SHP77 (cell line): ENCODE measurements at regions not wholly inside any gene's neighbourhood (a gene's known extent, or its start where the extent isn't known, plus 50 kb on each side); places are given as distances from the start of the nearest gene placed in this dataset.

Experiments
- DNase-seq, 2 experiments: peaks; one replicate each; lab custom pipeline; 2025; lab: John Stamatoyannopoulos, UW

DNA sequence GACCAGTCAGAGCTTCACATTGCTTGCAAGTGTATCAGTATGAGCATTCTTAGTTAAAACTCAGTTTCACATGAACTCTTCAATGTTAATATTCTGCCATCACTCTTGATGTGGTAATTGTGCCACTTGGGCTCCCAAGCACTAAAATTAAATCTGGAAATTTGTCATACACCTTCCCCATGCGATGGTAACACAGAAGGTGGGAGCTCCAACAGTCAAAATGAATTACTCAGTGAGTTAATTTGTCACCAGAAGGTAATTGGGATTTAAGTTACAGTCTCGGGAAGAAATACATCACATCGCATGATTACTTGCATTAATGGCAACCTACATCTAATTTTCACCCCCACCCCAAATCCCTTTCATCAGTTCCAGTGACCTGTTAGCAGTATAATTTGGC is 376.5 kb upstream of the DAB1 start:
- DNase-seq = no peak

DNA sequence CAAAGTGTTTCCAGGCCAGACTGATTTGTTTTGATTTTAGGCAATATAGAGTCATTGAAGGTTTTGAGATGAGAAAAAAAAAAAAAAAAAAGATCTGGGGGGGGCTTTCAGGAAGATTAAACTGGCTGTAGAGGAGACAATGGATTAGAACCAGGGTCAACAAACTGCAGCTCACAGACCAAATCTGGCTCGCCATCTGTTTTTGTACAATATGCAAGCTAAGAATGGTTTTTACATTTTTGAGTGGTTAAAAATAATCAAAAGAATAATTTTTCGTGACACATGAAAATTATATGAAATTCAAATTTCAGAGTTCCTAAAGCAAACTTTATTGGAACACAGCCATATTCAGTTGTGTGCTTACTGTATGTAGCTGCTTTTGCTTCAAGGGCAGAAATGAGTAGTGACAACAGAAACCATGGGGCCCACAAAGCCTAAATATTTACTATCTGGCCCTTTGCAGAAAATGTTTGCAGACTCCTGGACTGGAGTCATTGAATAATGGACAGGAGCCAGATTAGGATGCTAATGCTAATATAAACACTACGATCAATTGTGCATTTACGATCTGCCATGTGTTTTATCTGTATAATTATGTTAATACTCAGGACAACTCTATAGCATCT is 375.7 kb upstream of the DAB1 start:
- no peak for DNase-seq

GRCh38 chr1:57798543-57798942 is 374.7 kb upstream of the DAB1 start:
- no peak for DNase-seq

GRCh38 chr1:57797084-57797483 is 373.2 kb upstream of the DAB1 start:
- no peak for DNase-seq

DNA sequence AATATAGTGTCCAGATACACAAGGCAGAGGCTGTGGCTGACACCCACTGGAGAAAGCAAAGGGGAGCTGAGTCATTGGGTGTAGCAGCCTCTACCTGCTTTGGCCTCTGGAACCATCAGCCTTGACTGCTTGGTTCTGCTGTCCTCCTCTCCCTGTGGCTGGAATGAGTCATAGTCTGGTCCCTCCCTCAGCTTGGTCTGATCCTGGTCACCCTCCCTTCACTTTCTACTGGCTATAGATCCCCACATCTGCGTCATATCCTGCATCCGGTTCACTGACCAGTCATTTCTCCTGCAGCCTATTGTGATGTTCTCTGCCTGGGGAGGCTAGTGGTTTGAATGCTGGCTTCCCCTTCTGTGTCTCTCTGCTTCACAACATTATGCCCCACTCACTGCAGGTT is 372.8 kb upstream of the DAB1 start:
- DNase-seq = no peak

GRCh38 chr1:57795886-57796285 is 372.0 kb upstream of the DAB1 start:
- no peak for DNase-seq

- no peak for DNase-seq
Measured at GRCh38 chr1:57794078-57794477, 370.2 kb upstream of the DAB1 start.

- DNase-seq = no peak
Measured at GRCh38 chr1:57791497-57791896, 367.6 kb upstream of the DAB1 start.

DNA sequence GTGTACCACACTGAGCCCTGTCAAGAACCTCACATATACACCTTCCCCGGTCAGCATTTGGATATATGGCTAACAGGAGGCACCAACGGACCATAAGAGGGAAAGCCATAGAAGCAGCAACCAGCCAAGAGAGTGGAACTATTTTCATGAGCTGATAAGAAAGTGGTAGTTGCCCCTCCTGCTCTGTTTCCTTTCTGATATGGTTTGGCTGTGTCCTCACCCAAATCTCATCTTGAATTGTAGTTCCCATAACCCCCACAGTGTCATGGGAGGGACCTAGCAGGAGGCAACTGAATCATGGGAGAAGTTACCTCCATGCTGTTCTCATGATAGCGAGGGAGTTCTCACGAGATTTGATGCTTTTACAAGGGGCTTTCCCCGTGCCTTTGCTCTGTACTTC is 366.1 kb upstream of the DAB1 start:
- DNase-seq = no peak

GRCh38 chr1:57788313-57788712 is 364.5 kb upstream of the DAB1 start:
- DNase-seq = no peak

- DNase-seq = no peak
Measured at GRCh38 chr1:57784356-57784755, 360.5 kb upstream of the DAB1 start.

GRCh38 chr1:57782357-57782756 is 358.5 kb upstream of the DAB1 start:
- no peak for DNase-seq

DNA sequence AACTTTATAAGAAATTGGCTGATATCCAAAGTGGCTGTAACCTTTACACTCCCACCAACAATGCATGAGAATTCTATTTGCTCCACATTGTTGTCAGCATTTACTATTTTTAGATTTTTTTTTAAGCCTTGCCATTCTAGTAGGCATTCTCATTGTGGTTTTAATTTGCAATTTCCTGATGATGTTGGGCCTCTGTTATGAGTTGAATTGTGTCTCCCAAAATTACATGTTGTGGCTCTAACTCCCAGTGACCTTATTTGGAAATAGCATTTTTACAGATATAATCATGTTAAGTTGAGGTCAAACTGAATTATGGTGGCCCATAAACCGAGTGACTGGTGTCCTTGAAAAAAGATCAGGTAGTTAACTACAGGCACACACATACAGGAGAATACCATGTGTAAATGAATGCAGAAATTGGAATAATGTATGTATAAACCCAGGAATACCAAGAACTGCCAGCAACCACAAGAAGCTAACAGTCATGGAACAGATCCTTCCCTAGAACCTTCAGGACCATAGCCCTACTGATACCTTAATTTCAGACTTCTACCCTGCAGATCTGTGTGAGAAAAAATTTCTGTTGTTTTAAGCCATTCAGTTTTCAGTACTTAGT is 348.8 kb upstream of the DAB1 start:
- no peak for DNase-seq

DNA sequence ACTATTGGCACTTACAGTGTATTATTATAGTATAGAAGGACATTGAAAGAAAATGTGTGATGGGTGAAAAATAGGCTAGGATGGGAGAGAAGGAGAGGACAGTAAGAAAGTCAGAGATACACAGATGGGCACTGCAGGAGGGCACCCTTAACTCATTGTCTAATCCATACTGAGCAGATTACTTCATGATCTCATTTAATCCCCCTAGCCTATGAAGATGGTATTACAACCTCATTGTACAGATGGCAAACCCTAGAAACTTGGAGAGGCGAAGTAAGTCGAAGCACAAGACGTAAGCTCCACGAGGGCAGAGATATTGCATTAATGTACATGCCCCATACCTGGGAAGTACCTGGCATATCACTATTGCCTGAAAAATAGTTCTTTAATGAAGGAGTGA is 346.9 kb upstream of the DAB1 start:
- no peak for DNase-seq

- no peak for DNase-seq
Measured at GRCh38 chr1:57770236-57770635, 346.4 kb upstream of the DAB1 start.

DNA sequence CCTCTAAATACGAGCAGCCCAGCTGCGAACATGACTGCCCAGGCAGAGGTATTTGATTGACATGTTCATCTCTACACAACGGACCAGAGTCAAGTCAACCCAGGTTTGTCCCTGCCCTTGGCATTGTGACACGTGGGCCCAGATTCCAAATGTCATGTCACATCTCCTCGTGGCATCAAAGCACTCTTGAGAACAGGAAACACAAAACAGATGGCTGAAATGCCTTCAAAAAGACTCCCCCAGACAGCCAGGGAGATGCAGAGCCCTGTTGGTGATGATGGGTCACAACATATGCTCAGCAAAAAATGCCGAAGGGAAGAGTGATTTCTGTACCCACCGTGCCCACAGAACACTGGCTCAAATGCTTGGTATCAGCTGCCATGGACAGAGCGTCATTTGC is 337.8 kb upstream of the DAB1 start:
- DNase-seq = no peak

GRCh38 chr1:57752843-57753242 is 329.0 kb upstream of the DAB1 start:
- DNase-seq = no peak

DNA sequence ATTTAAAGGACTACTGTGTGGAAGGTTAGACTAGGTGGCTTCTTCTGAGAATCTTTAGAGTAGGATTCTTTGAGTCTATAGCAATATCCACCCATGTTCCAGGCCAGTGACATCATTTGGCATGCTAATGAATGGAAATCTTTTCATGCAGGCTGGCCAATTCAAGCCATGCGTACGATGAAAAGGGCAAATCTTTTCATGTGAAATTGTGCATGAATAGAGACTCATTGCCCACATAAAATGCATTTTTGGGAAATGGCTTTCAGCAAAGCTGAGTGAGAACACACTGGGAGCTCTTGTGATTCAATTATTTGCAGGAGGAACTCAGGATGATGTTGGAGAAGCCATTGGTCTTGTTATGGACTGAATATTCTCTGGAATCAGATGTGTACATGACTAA is 324.9 kb upstream of the DAB1 start:
- DNase-seq = no peak

GRCh38 chr1:57747818-57748217 is 324.0 kb upstream of the DAB1 start:
- no peak for DNase-seq

DNA sequence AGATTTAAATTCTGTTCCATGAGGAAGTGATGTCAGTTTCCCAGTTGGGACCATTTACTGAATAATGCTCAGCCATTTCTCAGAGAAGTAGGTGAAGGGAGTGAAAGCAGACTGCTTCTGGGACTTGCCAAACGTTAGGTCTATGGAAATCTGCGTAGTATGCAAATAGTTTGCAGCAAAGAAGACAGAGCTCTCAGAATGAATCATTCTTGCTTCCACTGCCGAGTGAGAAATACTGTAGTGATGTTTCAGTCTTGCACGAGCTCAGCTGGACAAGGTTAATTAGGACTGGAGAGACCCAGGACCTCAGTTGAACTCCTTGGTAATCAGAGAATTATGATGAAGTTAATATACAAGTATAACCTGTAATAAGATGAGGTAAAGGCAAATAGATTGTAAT is 317.7 kb upstream of the DAB1 start:
- no peak for DNase-seq

DNA sequence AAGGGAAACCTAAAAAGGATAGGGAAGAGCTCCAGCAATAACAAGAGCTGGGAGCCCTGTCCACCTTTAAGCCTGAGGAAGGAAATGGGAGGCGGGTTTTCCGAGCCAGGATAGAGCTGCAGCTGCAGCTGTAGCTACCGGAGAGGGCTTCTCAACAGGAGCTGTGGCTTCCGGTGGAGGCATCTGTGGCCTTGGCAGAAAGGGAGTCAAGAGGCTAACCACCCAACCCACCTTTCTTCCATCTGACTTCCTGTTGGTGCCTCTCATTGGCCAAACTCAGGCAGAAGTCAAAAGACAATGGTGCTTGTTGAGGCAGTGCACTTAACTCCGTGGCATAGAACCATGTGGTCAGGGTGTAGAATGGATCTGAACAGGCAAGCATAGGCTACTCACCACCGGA is 313.1 kb upstream of the DAB1 start:
- DNase-seq = no peak

DNA sequence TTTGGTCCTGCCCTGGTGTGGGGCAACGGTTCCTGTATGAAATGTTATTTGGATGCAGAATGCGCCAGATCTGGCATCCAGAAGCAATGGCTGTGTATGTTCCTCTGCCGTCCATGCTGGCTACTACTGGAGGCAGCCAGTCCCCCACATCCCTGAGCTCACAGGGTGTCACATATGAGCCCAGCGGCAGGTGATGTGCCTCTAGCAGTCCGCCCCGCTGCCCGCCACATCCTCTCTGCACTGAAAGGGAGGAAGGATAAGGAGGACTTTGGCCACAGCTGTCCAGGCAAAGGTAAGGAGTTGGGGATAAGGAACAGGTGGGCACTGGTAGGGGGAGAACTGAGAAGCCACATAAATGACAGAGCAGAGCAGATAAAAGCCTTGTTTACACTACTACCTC is 305.3 kb upstream of the DAB1 start:
- no peak for DNase-seq

GRCh38 chr1:57727121-57727520 is 303.3 kb upstream of the DAB1 start:
- DNase-seq = no peak

DNA sequence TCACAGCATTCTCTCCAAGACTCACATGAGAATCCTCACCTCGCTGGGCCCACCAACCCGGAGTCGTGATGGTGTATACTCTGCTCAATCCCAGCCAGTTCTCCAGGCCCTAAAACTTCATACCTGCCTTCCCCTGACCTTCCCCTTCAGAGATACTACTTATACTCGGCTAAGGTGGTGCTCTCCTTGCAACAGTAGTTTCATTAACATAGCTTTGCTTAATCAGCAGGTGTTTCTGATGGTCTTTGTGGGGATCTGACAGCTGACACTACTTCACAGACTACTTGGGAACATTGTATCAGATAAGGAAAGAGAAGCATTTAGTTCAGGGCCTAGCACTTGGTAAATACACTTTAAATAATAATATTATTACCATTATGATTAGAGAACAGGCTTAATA is 301.5 kb upstream of the DAB1 start:
- DNase-seq = no peak
